Neural progenitor cell (in vitro differentiated cells): ENCODE measurements at regions not wholly inside any gene's neighbourhood (a gene's known extent, or its start where the extent isn't known, plus 50 kb on each side); places are given as distances from the start of the nearest gene placed in this dataset.

Experiments
- DNase-seq: peaks from one replicate; pipeline ENCODE4 v3.0.0-alpha.2; 2016; ENCODE audit warnings: low spot score
- H2AFZ ChIP-seq: fragments of 200-600 bp; sonication (generic); replicated peaks from 2 replicates; pipeline ENCODE4 v1.6.1; 2016; ENCODE audit warnings: antibody characterized with exemption
- H3F3A ChIP-seq: fragments of 200-600 bp; sonication (generic); 2 replicates; pipeline ENCODE4 v1.6.1; 2016; ENCODE audit warnings: antibody characterized with exemption, low read depth
- H3K27ac ChIP-seq: fragments of 200-600 bp; sonication (generic); 2 replicates; pipeline ENCODE4 v1.5.1; 2016; ENCODE audit warnings: mild to moderate bottlenecking
- H3K27me3 ChIP-seq: fragments of 200-600 bp; sonication (generic); 2 replicates; pipeline ENCODE4 v1.6.1; 2016; ENCODE audit warnings: mild to moderate bottlenecking, moderate library complexity
- H3K36me3 ChIP-seq: fragments of 200-600 bp; sonication (generic); 2 replicates; pipeline ENCODE4 v1.5.1; 2016
- H3K4me1 ChIP-seq: fragments of 200-600 bp; sonication (generic); 2 replicates; pipeline ENCODE4 v1.6.1; 2016; ENCODE audit warnings: mixed run types
- H3K4me2 ChIP-seq: fragments of 200-600 bp; sonication (generic); 2 replicates; pipeline ENCODE4 v1.6.1; 2016
- H3K4me3 ChIP-seq: fragments of 200-600 bp; sonication (generic); 2 replicates; pipeline ENCODE4 v1.5.1; 2016
- H3K79me2 ChIP-seq: fragments of 200-600 bp; sonication (generic); 2 replicates; pipeline ENCODE4 v1.6.1; 2016; ENCODE audit warnings: low read depth
- H3K9ac ChIP-seq: fragments of 200-600 bp; sonication (generic); 2 replicates; pipeline ENCODE4 v1.6.1; 2016
- H3K9me3 ChIP-seq: fragments of 200-600 bp; sonication (generic); 2 replicates; pipeline ENCODE4 v1.5.1; 2016; ENCODE audit warnings: low read depth
- H4K20me1 ChIP-seq: fragments of 200-600 bp; sonication (generic); 2 replicates; pipeline ENCODE4 v1.6.1; 2016; ENCODE audit warnings: low read depth
- H3K27ac Mint-ChIP-seq: 3 replicates; pipeline ENCODE4 v1.8.0; 2021; ENCODE audit warnings: mixed read lengths
- H3K27me3 Mint-ChIP-seq: 2 replicates; pipeline ENCODE4 v1.8.0; 2022; ENCODE audit warnings: low read depth, mild to moderate bottlenecking, inconsistent platforms, moderate library complexity, mixed read lengths; ENCODE audit not compliant: insufficient read depth
- H3K36me3 Mint-ChIP-seq: 3 replicates; pipeline ENCODE4 v1.8.0; 2021; ENCODE audit warnings: mixed read lengths
- H3K4me1 Mint-ChIP-seq: 3 replicates; pipeline ENCODE4 v1.8.0; 2021; ENCODE audit warnings: mixed read lengths
- H3K4me3 Mint-ChIP-seq: 3 replicates; pipeline ENCODE4 v1.8.0; 2021; ENCODE audit warnings: mild to moderate bottlenecking, moderate library complexity, mixed read lengths
- H3K9me3 Mint-ChIP-seq: 3 replicates; pipeline ENCODE4 v1.8.0; 2020; ENCODE audit warnings: mixed read lengths
- CTCF ChIP-seq: fragments of 200-600 bp; sonication (generic); IDR thresholded peaks from 2 replicates; pipeline ENCODE4 v1.5.1; 2017; ENCODE audit warnings: antibody characterized with exemption, mild to moderate bottlenecking
- EZH2 ChIP-seq: fragments of 200-600 bp; sonication (generic); IDR thresholded peaks from 2 replicates; pipeline ENCODE4 v1.6.1; 2017; ENCODE audit warnings: antibody characterized with exemption, mild to moderate bottlenecking, moderate library complexity
- EZH2phosphoT487 ChIP-seq: fragments of 200-600 bp; sonication (generic); IDR thresholded peaks from 2 replicates; pipeline ENCODE4 v1.6.1; 2017; ENCODE audit warnings: antibody characterized with exemption

GRCh38 chr9:26013199-26013598 is 335.0 kb upstream of the TUSC1 start:
- H2AFZ ChIP-seq: no peak overlapping the region

GRCh38 chr9:26012797-26013196 is 334.6 kb upstream of the TUSC1 start:
- no peaks in the 10 kb centered on the region for H3K36me3 ChIP-seq
- H3K4me1 Mint-ChIP-seq: no peaks in the 10 kb centered on the region
- no peak overlapping the region for H3K9ac ChIP-seq
- no peaks in the 10 kb centered on the region for H3K9me3 ChIP-seq
- no peak for DNase-seq
- H3K4me3 Mint-ChIP-seq: no peak overlapping the region
- no peaks in the 10 kb centered on the region for H3K36me3 Mint-ChIP-seq
- no peak overlapping the region for H3K4me2 ChIP-seq
- H2AFZ ChIP-seq: no peak overlapping the region
- TF ChIP-seq EZH2 (no peak), EZH2phosphoT487 (no peak), CTCF (no peak)
- no peaks in the 10 kb centered on the region for H4K20me1 ChIP-seq
- H3F3A ChIP-seq: no peaks in the 10 kb centered on the region
- no peaks in the 10 kb centered on the region for H3K9me3 Mint-ChIP-seq
- no peak overlapping the region for H3K27ac ChIP-seq
- H3K79me2 ChIP-seq: no peaks in the 10 kb centered on the region
- no peaks in the 10 kb centered on the region for H3K27me3 Mint-ChIP-seq
- H3K27ac Mint-ChIP-seq: no peak overlapping the region
- H3K4me3 ChIP-seq: no peak overlapping the region
- H3K4me1 ChIP-seq: no peaks in the 10 kb centered on the region
- no peaks in the 10 kb centered on the region for H3K27me3 ChIP-seq

More at GRCh38 chr9:26013199-26013598, 335.0 kb upstream of the TUSC1 start:
- no peak overlapping the region for H3K27ac ChIP-seq
- no peaks in the 10 kb centered on the region for H4K20me1 ChIP-seq
- H3K79me2 ChIP-seq: no peaks in the 10 kb centered on the region
- no peak overlapping the region for H3K4me2 ChIP-seq
- no peaks in the 10 kb centered on the region for H3K36me3 ChIP-seq
- Mint-ChIP-seq H3K4me1 (no peaks in the 10 kb centered on the region), H3K4me3 (no peak overlapping the region), H3K36me3 (no peaks in the 10 kb centered on the region), H3K9me3 (no peaks in the 10 kb centered on the region), H3K27ac (no peak overlapping the region), H3K27me3 (no peaks in the 10 kb centered on the region)
- TF ChIP-seq EZH2phosphoT487: no peak
- no peak for TF ChIP-seq CTCF
- H3K4me1 ChIP-seq: no peaks in the 10 kb centered on the region
- no peaks in the 10 kb centered on the region for H3K27me3 ChIP-seq
- H3K4me3 ChIP-seq: no peak overlapping the region
- no peak overlapping the region for H3K9ac ChIP-seq
- H3K9me3 ChIP-seq: no peaks in the 10 kb centered on the region
- H3F3A ChIP-seq: no peaks in the 10 kb centered on the region
- no peak for DNase-seq

GRCh38 chr9:25994605-25995004 is 316.4 kb upstream of the TUSC1 start:
- H3K27me3 ChIP-seq: no peaks in the 10 kb centered on the region
- H2AFZ ChIP-seq: no peak overlapping the region
- H3K4me3 Mint-ChIP-seq: no peak overlapping the region
- H3K9me3 Mint-ChIP-seq: peaks cover 17% of the 10 kb centered on the region
- no peak overlapping the region for H3K27ac ChIP-seq
- no peak overlapping the region for H3K27ac Mint-ChIP-seq
- H3K36me3 ChIP-seq: no peaks in the 10 kb centered on the region
- no peaks in the 10 kb centered on the region for H3K36me3 Mint-ChIP-seq
- no peak for DNase-seq
- no peaks in the 10 kb centered on the region for H3F3A ChIP-seq
- no peak for TF ChIP-seq EZH2
- TF ChIP-seq EZH2phosphoT487: no peak
- no peak for TF ChIP-seq CTCF
- no peak overlapping the region for H3K9ac ChIP-seq
- no peak overlapping the region for H3K4me2 ChIP-seq
- H3K79me2 ChIP-seq: no peaks in the 10 kb centered on the region
- H3K4me3 ChIP-seq: no peak overlapping the region
- H4K20me1 ChIP-seq: no peaks in the 10 kb centered on the region
- peaks cover 2% of the 10 kb centered on the region for H3K27me3 Mint-ChIP-seq
- no peaks in the 10 kb centered on the region for H3K9me3 ChIP-seq
- H3K4me1 ChIP-seq: no peaks in the 10 kb centered on the region
- no peaks in the 10 kb centered on the region for H3K4me1 Mint-ChIP-seq

- Mint-ChIP-seq H3K4me3 (no peak overlapping the region), H3K27me3 (peaks cover 4% of the 10 kb centered on the region), H3K9me3 (peaks cover 26% of the 10 kb centered on the region), H3K27ac (no peak overlapping the region), H3K4me1 (no peaks in the 10 kb centered on the region), H3K36me3 (no peaks in the 10 kb centered on the region)
- no peak for TF ChIP-seq EZH2phosphoT487
- no peak for TF ChIP-seq CTCF
- TF ChIP-seq EZH2: no peak
- Histone ChIP-seq H3K27me3 (no peaks in the 10 kb centered on the region), H3K9me3 (no peaks in the 10 kb centered on the region), H3K4me2 (no peak overlapping the region), H3K27ac (no peak overlapping the region), H2AFZ (no peak overlapping the region), H3F3A (no peaks in the 10 kb centered on the region), H4K20me1 (no peaks in the 10 kb centered on the region), H3K4me1 (no peaks in the 10 kb centered on the region), H3K36me3 (no peaks in the 10 kb centered on the region), H3K9ac (no peak overlapping the region), H3K79me2 (no peaks in the 10 kb centered on the region), H3K4me3 (no peak overlapping the region)
- DNase-seq: no peak
Measured at GRCh38 chr9:25990376-25990775, 312.1 kb upstream of the TUSC1 start.
